T follicular helper cell (primary cell): ENCODE measurements at regions not wholly inside any gene's neighbourhood (a gene's known extent, or its start where the extent isn't known, plus 50 kb on each side); places are given as distances from the start of the nearest gene placed in this dataset.

ENCODE experiments used
- DNase-seq: peaks from one replicate; pipeline ENCODE4 v3.0.0-alpha.2; 2020; ENCODE audit warnings: low read depth

- no peak for DNase-seq
Observed at GRCh38 chr11:19519912-19520641, 192.6 kb upstream of the NAV2 start.

DNA sequence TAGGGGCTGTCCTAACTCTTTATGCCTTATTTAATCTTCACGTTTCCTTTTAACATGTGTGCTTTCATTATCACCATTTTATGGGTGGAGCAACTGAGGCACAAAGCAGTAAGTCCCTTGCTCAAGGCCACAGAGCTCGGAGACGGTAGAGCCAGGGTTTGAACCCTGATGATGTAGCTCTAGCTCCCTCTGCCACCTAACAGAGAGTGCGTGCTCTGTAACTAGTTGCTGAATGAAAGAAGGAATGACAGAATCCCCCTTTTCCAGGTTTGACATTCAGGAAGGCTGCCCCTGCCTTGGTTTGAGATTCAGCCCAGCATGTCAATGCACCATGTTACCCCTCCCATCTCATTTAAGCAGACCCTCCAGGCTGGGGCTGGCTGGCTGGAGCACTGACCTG is 193.3 kb upstream of the NAV2 start:
- DNase-seq = no peak

- DNase-seq = no peak
Observed at GRCh38 chr11:19513253-19513652, 199.4 kb upstream of the NAV2 start.

DNA sequence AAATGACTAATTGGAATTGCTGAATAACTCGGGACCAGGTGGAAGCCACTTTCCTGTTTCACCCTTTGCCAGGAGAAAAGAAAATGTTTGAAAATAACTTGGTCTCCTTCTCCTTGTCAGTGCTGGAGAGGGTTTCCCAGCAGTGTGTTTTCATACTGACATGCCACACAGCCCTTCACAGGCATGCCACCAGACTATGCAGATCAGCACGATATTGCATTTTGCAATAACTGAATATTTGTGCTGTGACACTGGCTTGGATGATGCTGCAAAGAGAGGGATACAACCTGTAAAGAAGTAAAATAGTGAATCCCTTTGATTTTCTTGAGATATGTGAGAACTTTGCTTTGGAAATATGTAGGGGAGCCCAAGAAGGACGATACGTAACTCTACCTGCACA is 200.0 kb upstream of the NAV2 start:
- DNase-seq = no peak

- no peak for DNase-seq
Observed at GRCh38 chr11:19511413-19512183, 201.0 kb upstream of the NAV2 start.

DNA sequence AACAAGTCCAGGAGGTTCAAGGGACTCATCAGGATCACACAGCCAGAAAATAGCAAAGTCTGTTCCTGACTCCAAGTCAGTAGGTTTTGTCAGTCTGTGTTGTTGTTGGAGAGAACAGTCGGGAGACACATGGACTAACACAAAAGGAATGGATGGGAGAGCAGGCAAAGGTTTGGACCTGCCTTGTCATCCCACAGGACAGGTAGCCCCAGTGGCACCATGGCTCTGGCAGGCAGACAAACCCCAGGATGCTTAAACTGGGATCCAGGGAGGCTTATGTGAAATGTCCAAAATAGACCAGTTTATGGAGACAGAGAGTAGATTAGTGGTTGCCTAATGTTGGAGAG is 201.6 kb upstream of the NAV2 start:
- no peak for DNase-seq

GRCh38 chr11:19510468-19510867 is 202.2 kb upstream of the NAV2 start:
- no peak for DNase-seq

DNA sequence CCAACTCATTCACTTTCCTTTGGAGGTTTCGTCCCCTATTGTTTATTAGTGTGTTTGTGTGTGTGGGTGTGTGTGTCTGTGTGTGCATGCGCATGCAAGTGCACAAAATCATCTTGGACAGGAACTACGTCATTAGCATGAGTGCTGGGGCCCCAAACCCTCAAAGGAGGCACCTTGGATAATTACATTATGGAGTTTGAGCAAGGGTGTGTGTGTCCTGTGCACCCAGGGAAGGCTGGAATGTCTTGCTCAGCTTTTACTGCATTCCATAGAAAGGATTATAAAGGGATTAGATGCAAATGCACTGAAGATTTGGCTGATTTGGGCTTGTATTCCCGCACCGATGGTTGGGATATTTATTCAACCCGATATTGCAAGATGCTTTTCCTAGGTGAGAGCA is 203.4 kb upstream of the NAV2 start:
- no peak for DNase-seq

- no peak for DNase-seq
Observed at GRCh38 chr11:19508165-19508564, 204.5 kb upstream of the NAV2 start.

GRCh38 chr11:19506816-19507486 is 205.7 kb upstream of the NAV2 start:
- DNase-seq = no peak

DNA sequence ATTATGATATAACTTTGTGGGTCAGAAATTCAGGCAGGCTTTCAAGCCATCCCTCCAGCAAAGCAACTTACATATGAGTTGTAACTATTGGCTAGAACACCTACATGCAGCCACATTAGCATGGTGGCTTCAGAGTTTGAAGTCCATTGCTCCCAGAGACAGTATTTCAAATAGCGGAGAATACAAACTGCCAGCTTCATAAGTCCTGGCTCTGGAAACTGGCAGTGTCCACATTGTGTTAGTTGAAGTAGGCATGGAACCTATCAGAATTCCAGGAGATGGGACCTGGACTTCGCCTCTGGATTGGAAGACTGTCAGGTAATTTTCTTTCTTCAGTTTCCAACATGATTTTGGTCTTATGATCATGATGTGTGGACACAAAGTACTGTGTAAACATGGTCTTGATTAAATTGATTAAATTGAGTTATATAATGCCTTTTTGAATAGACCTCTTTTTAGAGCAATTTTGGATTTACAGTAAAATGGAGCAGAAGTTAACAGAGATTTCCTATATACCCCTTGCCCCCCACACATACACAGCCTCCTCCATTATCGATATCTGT is 209.9 kb upstream of the NAV2 start:
- DNase-seq = no peak

DNA sequence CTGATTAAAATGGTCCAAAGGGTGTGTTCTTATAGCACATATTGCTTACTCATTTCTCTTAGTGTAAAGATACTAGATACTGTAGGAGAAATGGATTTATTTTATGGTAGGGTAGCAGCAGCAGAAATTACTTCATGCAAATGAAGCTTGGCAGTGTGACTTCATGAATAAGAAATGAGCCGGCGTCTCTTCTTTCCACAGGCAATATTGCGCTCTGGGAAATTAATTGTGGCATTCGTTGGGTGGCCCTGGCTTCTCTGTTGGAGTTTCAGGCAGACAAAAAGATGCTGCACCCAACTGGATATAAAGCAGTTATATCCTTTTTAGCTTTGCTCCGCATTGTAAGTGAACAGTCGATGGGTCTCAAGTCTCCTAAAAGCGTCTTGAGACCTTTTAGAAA is 211.0 kb upstream of the NAV2 start:
- no peak for DNase-seq

GRCh38 chr11:19499999-19500398 is 212.6 kb upstream of the NAV2 start:
- DNase-seq = no peak

GRCh38 chr11:19499026-19499669 is 213.5 kb upstream of the NAV2 start:
- DNase-seq = no peak

DNA sequence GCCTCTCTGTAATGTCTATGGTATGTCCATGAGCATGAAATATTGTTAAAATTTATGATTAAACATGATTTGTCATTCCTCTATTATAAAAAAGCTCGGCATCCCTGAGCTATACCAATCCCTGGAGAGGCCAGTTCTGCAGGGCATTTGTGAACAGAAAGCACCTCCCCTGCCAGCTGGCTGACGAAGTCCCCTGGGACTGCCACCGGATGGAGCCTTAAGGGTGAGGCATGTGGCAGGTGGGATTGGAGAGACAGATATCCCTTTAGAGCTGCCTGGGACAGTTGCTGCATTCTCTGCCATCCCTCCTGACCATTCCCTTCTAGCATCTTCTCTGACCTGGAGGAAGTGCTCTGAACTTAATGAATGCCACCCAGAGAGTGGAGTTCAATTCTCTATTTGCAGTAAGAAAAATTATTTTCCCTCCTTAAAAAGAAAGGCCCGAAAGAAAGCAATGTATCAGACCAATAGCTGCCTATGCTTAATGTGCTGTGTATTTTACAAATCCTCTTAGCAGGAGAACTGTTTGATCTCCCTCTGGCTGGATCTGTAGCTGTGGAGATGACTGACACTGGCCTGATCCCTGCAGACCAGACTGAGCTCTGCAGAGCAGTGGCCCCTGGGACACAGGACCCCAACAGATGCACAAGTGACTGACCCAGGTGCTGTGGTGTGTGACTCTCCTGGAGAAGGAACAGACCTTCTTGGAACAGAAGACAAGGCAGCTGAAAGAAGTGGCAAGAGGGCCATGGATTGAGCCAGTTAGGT is 219.0 kb upstream of the NAV2 start:
- DNase-seq = no peak

- no peak for DNase-seq
Observed at GRCh38 chr11:19482319-19483100, 230.1 kb upstream of the NAV2 start.

- no peak for DNase-seq
Observed at GRCh38 chr11:19480540-19480939, 232.1 kb upstream of the NAV2 start.

- DNase-seq = no peak
Observed at GRCh38 chr11:19478891-19479290, 233.7 kb upstream of the NAV2 start.

- no peak for DNase-seq
Observed at GRCh38 chr11:19474954-19475721, 234.4 kb upstream of the E2F8 start.

GRCh38 chr11:19474211-19474610 is 233.5 kb upstream of the E2F8 start:
- no peak for DNase-seq
